H1 (cell line): ENCODE measurements at regions not wholly inside any gene's neighbourhood (a gene's known extent, or its start where the extent isn't known, plus 50 kb on each side); places are given as distances from the start of the nearest gene placed in this dataset.

Experiments used
- CHD7 ChIP-seq: fragments of 300-600 bp; sonication (generic); IDR thresholded peaks from 2 replicates; pipeline ENCODE4 v1.7.1; 2012; ENCODE audit warnings: low read length, moderate library complexity, mild to moderate bottlenecking, inconsistent platforms; ENCODE audit not compliant: insufficient replicate concordance
- CREB1 ChIP-seq: IDR thresholded peaks from 2 replicates; pipeline ENCODE4 v1.6.1; 2012; ENCODE audit warnings: inconsistent platforms

DNA sequence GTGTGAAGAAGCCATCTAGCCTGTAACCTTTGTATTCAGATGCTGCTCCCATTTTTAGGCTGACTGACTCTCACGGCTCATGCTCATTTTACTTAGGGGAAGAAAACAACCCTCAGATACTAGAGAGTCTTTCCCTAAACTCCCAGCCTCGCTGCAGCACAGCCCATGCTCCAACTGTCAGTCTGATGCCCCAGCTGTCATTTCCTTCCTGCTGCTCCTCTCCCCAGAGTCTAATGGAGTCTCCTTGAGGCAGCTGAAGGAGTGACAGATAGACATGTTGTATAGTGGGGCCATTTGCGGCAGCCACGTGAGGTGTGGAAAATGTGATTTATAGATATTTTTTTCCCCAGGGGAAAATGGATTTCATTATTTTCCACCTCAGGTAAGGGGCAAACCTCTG is 59.2 kb upstream of the OLFM4 start (continued):
- TF ChIP-seq CHD7: no peak
- no peak for TF ChIP-seq CREB1
